ENCODE measurements at regions not wholly inside any gene's neighbourhood (a gene's known extent, or its start where the extent isn't known, plus 50 kb on each side); places are given as distances from the start of the nearest gene placed in this dataset.
"Not testable (repeated sequence)": the region's sequence is repeated elsewhere in the genome, so short reads cannot be mapped to it uniquely, and the experiment has no call there.

DNA sequence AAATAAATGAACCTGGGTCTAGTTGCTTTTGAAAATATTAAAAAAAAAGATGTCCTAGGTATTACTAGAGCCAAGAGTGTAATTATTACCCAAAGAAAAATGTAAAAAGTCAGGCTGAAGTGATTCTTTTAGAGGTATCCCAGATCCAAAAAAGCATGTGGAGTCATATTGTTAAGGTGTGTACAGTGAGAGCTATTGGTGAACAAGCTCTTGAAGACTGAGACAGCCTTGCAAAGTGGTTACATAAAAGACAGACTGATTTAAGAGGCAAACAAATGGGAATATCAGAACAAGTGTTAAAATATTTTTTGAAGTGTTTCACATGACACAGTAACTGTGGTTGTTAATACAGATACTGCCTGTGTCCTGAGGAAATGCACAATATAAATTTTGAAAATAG is 624.5 kb downstream of the PLOD2 start:
- DNase-seq (ENCODE audit: extremely low read depth in 1 of 11, low read depth in 9 of 11, low spot score in 4 of 11), result no peak

DNA sequence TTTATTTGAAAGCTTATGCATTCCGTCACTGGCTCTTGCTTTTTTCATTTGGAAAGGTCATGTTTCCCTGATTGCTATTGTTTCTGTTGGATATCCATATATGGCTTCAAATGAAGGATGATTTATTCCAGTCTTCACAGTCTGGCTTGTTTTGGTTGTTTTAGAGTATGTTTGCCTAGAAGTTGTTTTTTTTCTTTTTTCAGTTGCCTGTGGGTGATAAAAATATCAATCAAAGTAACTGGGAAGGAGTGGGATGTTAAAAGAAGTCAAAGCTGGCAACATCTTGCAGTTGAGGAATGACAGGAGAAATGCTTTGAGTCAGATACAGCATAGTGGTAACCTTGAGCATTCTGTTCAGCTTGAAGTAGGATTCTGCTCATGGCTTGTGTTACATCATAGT is 610.5 kb downstream of the PLOD2 start:
- DNase-seq (ENCODE audit: extremely low read depth in 1 of 11, low read depth in 9 of 11, low spot score in 4 of 11), result no peak

DNA sequence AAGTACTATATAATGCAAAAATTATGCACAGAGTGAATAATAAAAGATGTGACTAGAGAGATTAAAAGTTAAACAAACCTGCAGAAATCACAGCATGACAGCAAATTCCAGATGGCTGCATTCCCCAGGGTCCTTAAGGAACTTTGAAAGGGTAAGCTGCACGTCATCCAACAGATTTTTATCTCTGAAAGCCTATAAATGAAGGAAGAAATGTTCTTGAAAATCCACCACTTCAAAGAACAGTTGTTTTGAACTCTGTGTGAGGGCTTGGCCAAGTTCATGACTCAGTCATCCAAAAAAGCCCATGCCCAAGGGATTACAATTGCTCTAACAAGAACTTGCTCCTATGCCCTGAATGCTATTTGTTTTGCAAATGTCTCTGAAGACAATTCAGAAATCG is 603.6 kb downstream of the PLOD2 start:
- DNase-seq (ENCODE audit: extremely low read depth in 1 of 11, low read depth in 9 of 11, low spot score in 4 of 11), result peak in 6 of 11 donors; percentile 9 to 21 (median 17)

GRCh38 chr3:145578471-145578870 is 582.5 kb downstream of the PLOD2 start:
- no peak for DNase-seq (ENCODE audit: extremely low read depth in 1 of 11, low read depth in 9 of 11, low spot score in 4 of 11)

GRCh38 chr3:145581694-145582093 is 579.3 kb downstream of the PLOD2 start:
- no peak for DNase-seq (ENCODE audit: extremely low read depth in 1 of 11, low read depth in 9 of 11, low spot score in 4 of 11)

DNA sequence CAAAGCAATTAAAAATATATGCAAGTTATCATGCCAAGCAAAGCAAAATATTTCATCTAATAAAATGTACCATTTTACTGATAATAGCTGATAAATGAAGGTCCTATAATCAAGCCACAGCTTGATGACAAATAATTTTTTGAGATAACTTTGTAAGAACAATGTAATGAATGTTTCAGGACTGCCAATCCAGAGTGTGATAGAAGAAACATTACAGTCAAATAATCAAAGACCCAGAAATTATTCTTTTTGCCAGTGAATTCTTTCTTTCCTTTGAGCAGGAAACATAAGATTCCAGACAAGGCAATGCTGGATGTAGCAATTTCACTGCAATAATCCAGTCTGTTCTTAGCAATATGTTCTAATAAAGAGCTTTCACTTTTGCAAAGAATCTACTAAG is 556.1 kb downstream of the PLOD2 start:
- no peak for DNase-seq (ENCODE audit: extremely low read depth in 1 of 11, low read depth in 9 of 11, low spot score in 4 of 11)

- no peak for DNase-seq (ENCODE audit: extremely low read depth in 1 of 11, low read depth in 9 of 11, low spot score in 4 of 11)
Measured at GRCh38 chr3:145620002-145620401, 541.0 kb downstream of the PLOD2 start.

GRCh38 chr3:145620486-145620885 is 540.5 kb downstream of the PLOD2 start:
- DNase-seq (ENCODE audit: extremely low read depth in 1 of 11, low read depth in 9 of 11, low spot score in 4 of 11), result no peak

GRCh38 chr3:145623349-145623748 is 537.6 kb downstream of the PLOD2 start:
- DNase-seq (ENCODE audit: extremely low read depth in 1 of 11, low read depth in 9 of 11, low spot score in 4 of 11), result no peak

- DNase-seq (ENCODE audit: extremely low read depth in 1 of 11, low read depth in 9 of 11, low spot score in 4 of 11), result no peak
Measured at GRCh38 chr3:145628211-145628610, 532.8 kb downstream of the PLOD2 start.

DNA sequence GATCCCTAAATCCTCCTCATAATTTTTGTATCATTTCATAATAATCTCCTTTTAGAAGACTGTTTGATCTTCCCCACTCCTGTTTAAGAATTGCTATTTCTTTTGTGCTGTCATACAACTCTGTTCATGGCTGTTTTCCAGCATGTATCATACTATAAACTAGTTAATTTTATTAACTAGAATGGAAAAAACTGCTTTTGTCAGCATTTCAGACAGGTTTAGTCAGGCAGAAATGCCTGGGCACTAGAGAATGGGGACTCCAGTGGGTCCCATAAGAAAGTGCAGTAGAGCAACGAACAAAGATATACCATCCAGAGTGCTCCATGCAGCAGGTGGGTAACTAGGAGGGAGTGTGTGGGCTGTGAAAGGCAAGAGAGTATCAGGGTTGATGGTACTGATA is 523.9 kb downstream of the PLOD2 start:
- DNase-seq (ENCODE audit: extremely low read depth in 1 of 11, low read depth in 9 of 11, low spot score in 4 of 11), result no peak

GRCh38 chr3:145639003-145639606 is 521.9 kb downstream of the PLOD2 start:
- no peak for DNase-seq (ENCODE audit: extremely low read depth in 1 of 11, low read depth in 9 of 11, low spot score in 4 of 11)

DNA sequence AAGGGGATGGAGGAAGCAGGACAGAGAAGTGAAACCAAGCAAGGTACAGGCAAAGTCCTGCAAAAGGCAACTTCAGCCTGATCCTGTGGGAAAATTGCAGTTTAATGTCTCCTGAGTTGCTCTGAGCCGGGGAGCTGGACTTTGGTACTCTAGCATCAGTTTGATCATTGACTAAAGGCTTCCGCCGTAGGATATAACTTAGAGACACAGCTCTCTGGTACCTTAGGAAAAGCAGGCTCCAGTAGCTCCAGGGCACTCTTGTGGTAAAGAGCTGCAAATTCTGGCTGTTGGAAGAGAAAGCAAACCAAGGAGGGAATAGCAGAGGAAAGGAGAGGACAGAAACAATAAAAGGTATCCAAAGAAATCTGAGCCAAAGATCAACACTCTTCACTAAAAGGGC is 521.1 kb downstream of the PLOD2 start:
- peak in 4 of 11 donors; percentile 6 to 37 (median 20) for DNase-seq (ENCODE audit: extremely low read depth in 1 of 11, low read depth in 9 of 11, low spot score in 4 of 11)

GRCh38 chr3:145648396-145648795 is 512.6 kb downstream of the PLOD2 start:
- no peak for DNase-seq (ENCODE audit: extremely low read depth in 1 of 11, low read depth in 9 of 11, low spot score in 4 of 11)

- no peak for DNase-seq (ENCODE audit: extremely low read depth in 1 of 11, low read depth in 9 of 11, low spot score in 4 of 11)
Measured at GRCh38 chr3:145649368-145649887, 511.6 kb downstream of the PLOD2 start.

DNA sequence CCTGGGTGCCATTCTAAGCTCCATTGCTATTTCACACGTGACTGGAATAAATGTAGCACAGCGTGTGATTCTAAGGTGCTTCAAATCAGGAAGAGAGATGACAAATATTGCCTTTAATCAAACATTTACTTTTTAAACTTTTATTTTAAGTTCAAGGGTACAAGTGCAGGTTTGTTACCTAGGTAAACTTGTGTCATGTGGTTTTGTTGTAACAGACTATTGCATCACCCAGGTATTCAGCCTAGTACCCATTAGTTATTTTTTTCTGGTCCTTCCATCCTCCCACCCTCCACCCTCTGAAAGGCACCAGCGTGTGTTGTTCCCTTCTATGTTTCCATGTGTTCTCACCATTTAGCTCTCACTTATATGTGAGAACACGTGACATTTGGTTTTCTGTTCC is 510.8 kb downstream of the PLOD2 start:
- no peak for DNase-seq (ENCODE audit: extremely low read depth in 1 of 11, low read depth in 9 of 11, low spot score in 4 of 11)

- no peak for DNase-seq (ENCODE audit: extremely low read depth in 1 of 11, low read depth in 9 of 11, low spot score in 4 of 11)
Measured at GRCh38 chr3:145671121-145671520, 489.9 kb downstream of the PLOD2 start.

DNA sequence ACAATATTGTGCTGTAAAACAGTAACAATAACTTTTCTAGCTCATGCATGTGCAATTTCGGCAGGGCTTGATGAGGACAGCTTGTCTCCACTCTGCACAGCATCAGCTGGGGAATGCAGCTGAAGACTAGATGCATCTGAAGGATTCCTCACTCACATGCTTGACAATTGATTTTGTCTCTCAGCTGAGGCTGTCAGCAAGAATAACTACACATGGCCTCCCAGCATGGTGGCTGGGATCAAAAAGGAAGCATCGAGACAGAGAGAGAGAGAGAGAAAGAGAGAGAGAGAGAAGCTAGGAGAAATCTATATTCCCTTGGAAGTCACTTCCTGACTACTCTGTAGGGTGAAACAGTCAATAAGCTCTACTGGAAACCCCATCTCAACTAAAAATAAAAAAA is 487.1 kb downstream of the PLOD2 start:
- DNase-seq (ENCODE audit: extremely low read depth in 1 of 11, low read depth in 9 of 11, low spot score in 4 of 11), result no peak

GRCh38 chr3:145678401-145678800 is 482.6 kb downstream of the PLOD2 start:
- DNase-seq (ENCODE audit: extremely low read depth in 1 of 11, low read depth in 9 of 11, low spot score in 4 of 11), result no peak

- DNase-seq (ENCODE audit: extremely low read depth in 1 of 11, low read depth in 9 of 11, low spot score in 4 of 11), result no peak
Measured at GRCh38 chr3:145681181-145681580, 479.8 kb downstream of the PLOD2 start.

DNA sequence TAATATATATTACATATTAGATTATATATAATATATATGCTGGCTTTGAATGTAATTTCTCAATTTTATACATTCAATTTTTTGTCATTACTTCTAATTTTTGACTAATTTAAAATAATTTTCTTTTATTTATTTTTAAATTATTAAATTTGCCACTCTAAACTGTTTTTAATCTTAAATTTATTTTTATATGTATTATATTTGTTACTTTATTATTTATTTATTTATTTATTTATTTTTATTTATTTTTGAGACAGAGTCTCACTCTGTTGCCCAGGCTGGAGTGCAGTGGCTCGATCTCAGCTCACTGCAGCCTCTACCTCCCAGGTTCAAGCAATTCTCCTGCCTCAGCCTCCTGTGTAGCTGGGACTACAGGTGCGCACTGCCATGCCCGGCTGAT is 473.0 kb downstream of the PLOD2 start:
- DNase-seq (ENCODE audit: extremely low read depth in 1 of 11, low read depth in 9 of 11, low spot score in 4 of 11), result not testable (repeated sequence)

Data from renal cortex interstitium (tissue), 11 donors.